ENCODE measurements at regions not wholly inside any gene's neighbourhood (a gene's known extent, or its start where the extent isn't known, plus 50 kb on each side); places are given as distances from the start of the nearest gene placed in this dataset.

DNA sequence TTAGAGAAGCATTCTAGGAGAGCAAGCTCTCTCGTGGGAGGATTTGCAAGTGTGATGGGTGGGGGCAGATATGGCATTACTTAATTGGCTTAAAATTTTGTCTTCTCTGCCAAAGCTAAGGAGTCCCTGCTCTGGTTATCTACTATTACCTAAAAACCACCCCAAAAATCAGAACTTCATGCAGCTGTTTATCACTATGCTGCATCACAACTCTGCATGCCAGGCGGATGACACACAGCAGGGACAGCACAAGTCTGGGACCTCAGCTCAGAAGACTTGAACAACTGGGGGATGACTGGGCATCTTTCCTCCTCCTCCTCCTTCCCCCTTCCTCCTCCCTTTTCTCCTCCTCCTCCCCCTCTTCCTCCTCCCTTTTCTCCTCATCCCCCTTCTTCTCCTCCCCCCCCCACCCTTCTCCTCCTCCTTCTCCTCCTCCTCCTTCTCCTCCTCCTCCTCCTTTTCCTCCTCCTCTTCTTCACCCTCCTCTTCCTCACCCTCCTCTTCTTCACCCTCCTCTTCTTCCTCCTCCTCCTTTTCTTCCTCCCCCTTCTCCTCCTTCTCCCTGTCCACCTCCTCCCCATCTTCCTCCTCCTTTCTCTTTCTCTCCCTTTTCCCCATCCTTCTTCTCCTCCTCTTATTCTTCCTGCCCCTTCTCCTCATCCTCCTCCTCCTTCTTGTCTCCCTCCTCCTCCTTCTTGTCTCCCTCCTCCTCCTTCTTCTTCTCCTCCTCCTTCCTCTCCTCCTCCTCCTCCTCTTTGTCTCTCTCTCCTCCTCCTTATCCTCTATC is 218.6 kb upstream of the PMEPA1 start:
- Histone ChIP-seq H3K4me1 (ENCODE audit: insufficient read depth) (no peaks in the 10 kb centered on the region), H2AFZ (no peak overlapping the region), H3K27me3 (ENCODE audit: insufficient read depth) (no peaks in the 10 kb centered on the region), H3K4me2 (no peak overlapping the region), H3K36me3 (ENCODE audit: insufficient read depth) (0 out of 2 replicates have a peak, but pooled peaks cover 7% of the 10 kb centered on the region), H3K9me2 (ENCODE audit: insufficient read depth) (peaks cover 5% of the 10 kb centered on the region; the same call in 1 of the 2 replicates), H3K27ac (ENCODE audit: low read depth) (no peak overlapping the region), H3K79me2 (replicated peaks; ENCODE audit: insufficient read depth) (no peaks in the 10 kb centered on the region), H3K4me3 (no peak overlapping the region), H4K20me1 (replicated peaks; ENCODE audit: insufficient read depth) (no peaks in the 10 kb centered on the region), H3F3A (replicated peaks; ENCODE audit: low read depth) (no peaks in the 10 kb centered on the region)
- TF ChIP-seq STAT1 (IDR thresholded peaks at IDR 0.05; ENCODE audit: unreplicated experiment) (no peak), EZH2phosphoT487 (IDR thresholded peaks at IDR 0.05; ENCODE audit: unreplicated experiment) (no peak), NANOG (IDR thresholded peaks at IDR 0.05; ENCODE audit: borderline replicate concordance) (no peak), CTCF (conservative IDR thresholded peaks at IDR 0.05; ENCODE audit: low read depth in 2 of 2) (no peak), POLR2AphosphoS5 (IDR thresholded peaks at IDR 0.05; ENCODE audit: low read depth) (no peak), REST (IDR thresholded peaks at IDR 0.05; ENCODE audit: unreplicated experiment) (no peak), ZNF114 (CRISPR knock-in tag; IDR thresholded peaks at IDR 0.05) (no peak), CREB1 (CRISPR knock-in tag; IDR thresholded peaks at IDR 0.05; ENCODE audit: low read depth) (no peak), ZNF331 (CRISPR knock-in tag; IDR thresholded peaks at IDR 0.05; ENCODE audit: low read depth) (no peak), ZNF462 (CRISPR knock-in tag; IDR thresholded peaks at IDR 0.05) (no peak), EZH2 (IDR thresholded peaks at IDR 0.05; ENCODE audit: low read depth, unreplicated experiment) (no peak), JUNB (IDR thresholded peaks at IDR 0.05; ENCODE audit: unreplicated experiment) (no peak)
- TF ChIP-seq, protein P1, sequence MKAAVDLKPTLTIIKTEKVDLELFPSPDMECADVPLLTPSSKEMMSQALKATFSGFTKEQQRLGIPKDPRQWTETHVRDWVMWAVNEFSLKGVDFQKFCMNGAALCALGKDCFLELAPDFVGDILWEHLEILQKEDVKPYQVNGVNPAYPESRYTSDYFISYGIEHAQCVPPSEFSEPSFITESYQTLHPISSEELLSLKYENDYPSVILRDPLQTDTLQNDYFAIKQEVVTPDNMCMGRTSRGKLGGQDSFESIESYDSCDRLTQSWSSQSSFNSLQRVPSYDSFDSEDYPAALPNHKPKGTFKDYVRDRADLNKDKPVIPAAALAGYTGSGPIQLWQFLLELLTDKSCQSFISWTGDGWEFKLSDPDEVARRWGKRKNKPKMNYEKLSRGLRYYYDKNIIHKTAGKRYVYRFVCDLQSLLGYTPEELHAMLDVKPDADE (IDR thresholded peaks at IDR 0.05), result no peak
- H3K4me3 Mint-ChIP-seq, result no peak overlapping the region
- H3K27me3 Mint-ChIP-seq (ENCODE audit: insufficient read depth, low read depth, poor library complexity), result no peaks in the 10 kb centered on the region
- DNase-seq (ENCODE audit: low spot score) (no peak), ATAC-seq (no peak)
- peaks cover 16% of the 10 kb centered on the region for H3K9me3 Mint-ChIP-seq
- H3K4me1 Mint-ChIP-seq, result peaks cover 5% of the 10 kb centered on the region
- H3K27ac Mint-ChIP-seq, result no peak overlapping the region
- peaks cover 7% of the 10 kb centered on the region for H3K36me3 Mint-ChIP-seq (ENCODE audit: low read depth)
